ENCODE measurements at regions not wholly inside any gene's neighbourhood (a gene's known extent, or its start where the extent isn't known, plus 50 kb on each side); places are given as distances from the start of the nearest gene placed in this dataset.
"Not testable (repeated sequence)": the region's sequence is repeated elsewhere in the genome, so short reads cannot be mapped to it uniquely, and the experiment has no call there.

DNA sequence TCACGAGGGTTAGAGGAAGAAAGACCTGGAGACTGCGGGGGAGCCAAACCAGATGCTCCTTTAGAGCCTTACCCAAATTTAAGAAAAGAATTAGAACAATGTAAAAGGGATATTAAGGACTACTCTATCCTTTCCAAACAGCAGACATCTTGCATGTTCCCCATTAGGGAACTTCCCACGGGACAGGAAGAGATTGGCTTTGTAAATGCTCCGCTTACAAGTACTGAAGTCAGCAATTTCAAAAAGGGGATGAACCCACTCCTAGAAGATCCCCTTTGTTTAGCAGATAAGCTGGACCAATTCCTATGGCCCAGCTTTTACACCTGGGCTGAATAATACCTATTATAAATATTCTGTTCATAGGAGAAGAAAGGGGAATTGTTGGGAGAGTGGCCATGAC lies 74.2 kb downstream of the APOBEC1 start:
- no peak for DNase-seq

DNA sequence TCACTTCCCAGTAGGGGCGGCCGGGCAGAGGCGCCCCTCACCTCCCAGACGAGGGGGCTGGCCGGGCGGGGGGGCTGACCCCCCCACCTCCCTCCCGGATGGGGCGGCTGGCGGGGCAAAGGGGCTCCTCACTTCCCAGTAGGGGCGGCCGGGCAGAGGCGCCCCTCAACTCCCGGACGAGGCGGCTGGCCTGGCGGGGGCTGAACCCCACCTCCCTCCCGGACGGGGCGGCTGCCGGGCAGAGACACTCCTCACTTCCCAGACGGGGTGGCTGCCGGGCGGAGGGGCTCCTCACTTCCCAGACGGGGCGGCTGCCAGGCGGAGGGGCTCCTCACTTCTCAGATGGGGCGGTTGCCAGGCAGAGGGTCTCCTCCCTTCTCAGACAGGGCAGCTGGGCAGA lies 75.6 kb downstream of the APOBEC1 start:
- not testable (repeated sequence) for DNase-seq

DNA sequence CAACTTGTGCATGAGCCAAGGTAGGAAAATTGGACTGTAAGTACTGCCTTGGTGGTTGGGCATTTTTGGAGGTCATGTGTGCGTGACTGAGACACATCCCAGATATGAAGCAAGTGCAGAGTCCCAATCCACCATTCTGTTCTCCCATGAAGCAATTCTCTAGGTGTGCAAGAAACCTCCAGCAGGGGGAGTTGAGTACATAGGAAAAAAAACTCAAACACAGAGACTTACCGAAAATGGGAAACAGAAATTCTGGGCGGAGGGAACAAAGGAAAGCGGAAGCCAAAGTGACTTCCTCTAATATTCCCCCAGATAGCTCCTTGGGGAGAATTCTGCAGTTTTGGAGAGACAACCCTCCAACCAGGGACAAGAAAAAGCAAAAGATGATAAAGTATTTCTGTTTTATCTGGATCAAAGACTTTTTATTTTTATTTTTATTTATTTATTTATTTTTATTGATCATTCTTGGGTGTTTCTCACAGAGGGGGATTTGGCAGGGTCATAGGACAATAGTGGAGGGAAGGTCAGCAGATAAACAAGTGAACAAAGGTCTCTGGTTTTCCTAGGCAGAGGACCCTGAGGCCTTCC lies 76.9 kb downstream of the APOBEC1 start:
- peak; percentile 21 to 53 for DNase-seq

DNA sequence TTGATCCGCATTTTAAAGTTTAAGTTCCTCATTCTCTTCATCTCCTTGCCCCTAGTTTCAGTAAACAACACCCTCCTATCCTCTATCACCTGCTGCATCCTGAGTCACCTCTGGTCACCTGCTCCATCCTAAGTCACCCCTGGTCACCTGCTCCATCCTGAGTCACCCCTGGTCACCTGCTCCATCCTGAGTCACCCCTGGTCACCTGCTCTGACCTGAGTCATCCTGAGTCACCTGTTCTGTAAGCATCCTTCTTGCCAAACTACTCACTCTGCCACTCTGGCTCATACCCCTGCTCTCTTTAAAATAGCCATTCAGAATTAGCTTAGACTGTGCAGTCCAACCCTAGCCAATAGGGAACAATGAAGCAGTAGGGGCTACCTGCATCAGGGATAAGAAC lies 80.6 kb upstream of the CD163 start:
- DNase-seq = not testable (repeated sequence)

DNA sequence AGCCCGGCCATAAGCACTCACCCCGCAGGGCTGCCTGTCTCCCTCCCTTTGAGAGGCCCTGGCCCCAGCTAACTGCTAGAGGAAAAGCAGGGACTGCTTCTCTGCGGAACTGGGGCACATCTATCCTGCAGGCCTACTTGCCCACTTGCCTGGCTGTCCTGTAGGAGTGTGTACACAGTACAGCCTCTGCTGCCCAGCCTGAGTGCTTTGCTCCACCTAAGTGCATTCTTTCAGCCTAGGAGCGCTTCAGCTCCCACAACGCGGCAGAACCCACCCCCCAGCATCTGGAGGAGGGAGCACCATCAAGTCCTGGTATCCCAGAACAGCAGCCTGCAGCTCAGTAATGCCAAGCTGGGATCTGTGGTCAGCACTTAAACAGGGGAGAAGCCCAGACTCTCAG lies 79.9 kb upstream of the CD163 start:
- DNase-seq = no peak

DNA sequence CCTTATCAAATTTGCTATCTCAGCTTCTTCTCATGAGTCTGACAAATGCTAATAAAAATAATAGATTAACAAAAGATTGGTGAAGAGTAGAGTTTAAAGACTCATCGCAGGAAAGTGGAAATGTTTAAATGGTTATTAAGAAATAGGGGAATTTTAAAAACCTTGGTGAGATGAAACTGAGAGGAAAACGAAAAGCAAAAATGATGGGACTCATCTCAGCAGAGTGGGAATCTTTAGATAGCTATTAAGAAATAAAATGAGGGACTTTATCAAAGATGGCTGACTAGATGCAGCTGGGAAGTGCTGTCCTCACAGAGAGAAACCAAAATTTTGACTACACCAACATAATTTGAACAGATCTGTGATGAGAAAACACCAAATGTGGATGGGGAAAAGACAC lies 79.2 kb upstream of the CD163 start:
- no peak for DNase-seq

DNA sequence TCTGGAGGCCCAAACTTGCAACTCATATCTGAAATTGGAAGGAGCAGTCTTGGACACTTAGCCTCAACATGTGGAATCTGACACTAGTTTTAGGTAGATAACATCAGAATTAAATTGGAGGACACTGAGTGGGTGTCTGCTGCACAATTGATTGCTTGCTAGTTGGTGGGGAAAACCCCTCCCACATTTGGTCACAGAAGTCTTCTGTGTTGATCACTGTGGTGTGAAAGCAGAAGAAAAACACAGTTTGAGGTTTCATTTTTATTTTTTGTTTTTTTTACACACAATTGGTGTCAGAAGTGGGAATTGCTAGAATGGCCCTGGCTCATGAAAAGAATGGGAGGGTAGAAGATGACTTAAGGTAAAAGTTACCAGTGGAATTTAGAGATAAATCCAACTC lies 78.0 kb upstream of the CD163 start:
- no peak for DNase-seq

DNA sequence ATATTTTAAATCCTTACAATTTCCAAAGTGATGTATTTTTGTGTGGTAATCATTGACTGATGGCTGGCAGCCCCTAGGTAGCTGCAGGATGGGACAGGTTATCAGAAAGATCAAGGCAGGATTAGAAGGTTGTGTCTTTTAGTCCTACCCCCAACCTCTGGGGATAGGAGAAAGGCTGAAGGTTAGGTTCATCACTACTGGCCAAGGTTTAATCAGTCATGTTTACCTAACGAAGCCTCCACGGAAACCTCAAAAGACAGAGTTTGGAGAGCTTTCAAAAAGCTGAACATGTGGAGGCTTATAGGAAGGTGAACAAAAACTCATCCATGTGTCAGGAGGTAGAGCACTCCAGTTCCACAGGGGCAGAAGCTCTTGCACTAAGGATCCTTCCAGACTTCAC lies 77.5 kb upstream of the CD163 start:
- DNase-seq = no peak

DNA sequence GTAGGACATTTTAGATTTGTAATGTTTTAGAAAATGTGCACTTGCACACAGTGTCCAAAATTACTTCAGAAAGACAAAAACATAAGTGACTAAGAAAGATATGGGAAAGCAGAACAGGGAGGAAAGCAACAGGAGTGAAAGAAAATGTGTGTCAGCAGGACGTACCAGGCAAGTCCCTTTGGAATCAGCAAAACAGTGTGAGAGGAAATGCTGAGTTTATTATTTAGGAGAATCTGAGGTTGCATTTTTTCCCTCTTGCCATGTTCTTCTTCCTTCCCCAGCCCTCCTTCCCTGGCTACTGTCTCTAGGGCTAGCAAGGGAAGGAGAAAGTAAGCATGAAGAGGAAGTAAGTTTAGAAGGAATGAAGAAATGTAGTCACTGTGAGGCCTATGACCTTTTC lies 67.7 kb upstream of the CD163 start:
- DNase-seq = no peak

DNA sequence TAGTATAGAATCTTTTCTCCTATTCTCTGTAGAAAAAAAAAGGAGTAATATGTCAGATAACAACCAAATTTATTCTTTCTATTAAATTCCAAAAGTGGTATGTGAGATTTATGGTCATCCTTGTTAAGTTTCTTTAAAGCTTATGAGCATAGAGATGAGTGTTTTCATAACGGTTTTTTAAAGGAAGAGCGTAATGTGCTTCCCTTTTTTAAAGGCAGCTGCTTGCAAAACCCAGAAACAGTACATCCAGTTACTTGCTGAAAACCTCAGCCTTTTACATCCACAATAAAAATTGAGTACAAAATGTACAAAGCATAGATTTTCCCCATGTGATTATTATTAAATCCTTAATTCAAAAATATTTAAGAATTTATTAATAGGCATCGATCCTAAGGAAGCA lies 53.6 kb upstream of the CD163 start:
- no peak for DNase-seq

DNA sequence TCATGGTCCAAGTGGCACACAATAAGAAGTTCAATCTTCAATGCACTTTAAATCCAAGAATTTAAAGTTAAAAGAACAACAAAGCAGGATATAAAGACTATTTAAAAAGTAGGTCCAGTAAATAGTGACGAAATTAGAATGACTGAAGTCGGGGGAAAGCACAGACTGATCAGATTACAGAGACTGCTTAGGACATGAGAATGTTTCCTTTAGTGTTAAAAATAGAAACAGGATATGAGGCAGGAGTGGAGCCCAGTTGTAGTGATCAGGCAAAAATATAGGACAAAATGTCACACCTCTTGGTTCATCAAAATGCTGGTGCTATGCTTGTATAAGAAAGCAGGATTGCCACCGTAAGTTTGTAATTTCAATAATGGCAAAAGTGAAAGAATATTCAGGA lies 52.2 kb upstream of the CD163 start:
- no peak for DNase-seq

DNA sequence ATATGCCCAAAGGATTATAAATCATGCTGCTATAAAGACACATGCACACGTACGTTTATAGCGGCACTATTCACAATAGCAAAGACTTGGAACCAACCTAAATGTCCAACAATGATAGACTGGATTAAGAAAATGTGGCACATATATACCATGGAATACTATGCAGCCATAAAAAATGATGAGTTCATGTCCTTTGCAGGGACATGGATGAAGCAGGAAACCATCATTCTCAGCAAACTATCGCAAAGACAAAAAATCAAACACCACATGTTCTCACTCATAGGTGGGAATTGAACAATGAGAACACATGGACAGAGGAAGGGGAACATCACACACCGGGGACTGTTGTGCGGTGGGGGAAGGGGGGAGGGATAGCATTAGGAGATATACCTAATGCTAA lies 51.3 kb upstream of the CD163 start:
- DNase-seq = not testable (repeated sequence)
